ENCODE measurements at regions not wholly inside any gene's neighbourhood (a gene's known extent, or its start where the extent isn't known, plus 50 kb on each side); places are given as distances from the start of the nearest gene placed in this dataset.

DNA sequence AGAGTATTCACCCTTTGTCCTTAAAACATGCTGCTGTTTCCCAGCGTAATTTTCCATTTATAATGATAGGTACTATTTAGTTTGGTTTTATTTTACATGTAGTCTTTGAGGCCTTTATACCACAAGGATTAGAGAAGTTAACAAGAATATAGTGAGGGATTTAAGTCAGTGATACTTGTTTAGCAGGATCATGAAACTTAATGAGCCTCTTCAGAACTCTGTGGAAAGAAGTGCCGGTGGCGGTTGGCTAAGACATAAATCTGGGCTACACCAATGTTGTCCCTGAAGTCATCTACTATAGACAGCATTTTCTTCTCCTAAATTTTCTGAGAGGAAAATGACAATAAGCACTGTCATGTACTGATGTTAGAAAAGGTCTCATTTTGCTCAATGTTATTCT lies 1226.0 kb upstream of the SEL1L start:
- TF ChIP-seq, protein P1, sequence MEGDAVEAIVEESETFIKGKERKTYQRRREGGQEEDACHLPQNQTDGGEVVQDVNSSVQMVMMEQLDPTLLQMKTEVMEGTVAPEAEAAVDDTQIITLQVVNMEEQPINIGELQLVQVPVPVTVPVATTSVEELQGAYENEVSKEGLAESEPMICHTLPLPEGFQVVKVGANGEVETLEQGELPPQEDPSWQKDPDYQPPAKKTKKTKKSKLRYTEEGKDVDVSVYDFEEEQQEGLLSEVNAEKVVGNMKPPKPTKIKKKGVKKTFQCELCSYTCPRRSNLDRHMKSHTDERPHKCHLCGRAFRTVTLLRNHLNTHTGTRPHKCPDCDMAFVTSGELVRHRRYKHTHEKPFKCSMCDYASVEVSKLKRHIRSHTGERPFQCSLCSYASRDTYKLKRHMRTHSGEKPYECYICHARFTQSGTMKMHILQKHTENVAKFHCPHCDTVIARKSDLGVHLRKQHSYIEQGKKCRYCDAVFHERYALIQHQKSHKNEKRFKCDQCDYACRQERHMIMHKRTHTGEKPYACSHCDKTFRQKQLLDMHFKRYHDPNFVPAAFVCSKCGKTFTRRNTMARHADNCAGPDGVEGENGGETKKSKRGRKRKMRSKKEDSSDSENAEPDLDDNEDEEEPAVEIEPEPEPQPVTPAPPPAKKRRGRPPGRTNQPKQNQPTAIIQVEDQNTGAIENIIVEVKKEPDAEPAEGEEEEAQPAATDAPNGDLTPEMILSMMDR (IDR thresholded peaks at IDR 0.05) = no peak
- no peak for TF ChIP-seq POLR2AphosphoS5 (IDR thresholded peaks at IDR 0.05)

Data from upper lobe of left lung (tissue), 4 donors.